NT2/D1 (cell line): ENCODE measurements at regions not wholly inside any gene's neighbourhood (a gene's known extent, or its start where the extent isn't known, plus 50 kb on each side); places are given as distances from the start of the nearest gene placed in this dataset.

ENCODE experiments used
- DNase-seq: peaks from one replicate; pipeline ENCODE4 v3.0.0-alpha.2; 2011; ENCODE audit warnings: low read depth, low spot score
- H3K27me3 ChIP-seq: 2 replicates; pipeline ENCODE4 v1.6.0; 2011; ENCODE audit warnings: mild to moderate bottlenecking; ENCODE audit not compliant: insufficient read length, insufficient read depth
- H3K36me3 ChIP-seq: 2 replicates; pipeline ENCODE4 v1.6.1; 2011; ENCODE audit warnings: mild to moderate bottlenecking, low read length, mixed read lengths; ENCODE audit not compliant: insufficient read depth, insufficient read length
- H3K4me1 ChIP-seq: 2 replicates; pipeline ENCODE4 v1.5.1; 2011; ENCODE audit not compliant: insufficient read depth, insufficient read length
- H3K4me3 ChIP-seq: 2 replicates; pipeline ENCODE4 v1.5.1; 2011; ENCODE audit warnings: low read depth; ENCODE audit not compliant: insufficient read length
- H3K9ac ChIP-seq: 2 replicates; pipeline ENCODE4 v1.6.0; 2011; ENCODE audit warnings: low read depth; ENCODE audit not compliant: insufficient read length
- H3K9me3 ChIP-seq: 2 replicates; pipeline ENCODE4 v1.5.1; 2011; ENCODE audit warnings: mild to moderate bottlenecking, low read length; ENCODE audit not compliant: insufficient read depth
- SUZ12 ChIP-seq: IDR thresholded peaks from 2 replicates; pipeline ENCODE4 v1.6.1; 2011; ENCODE audit not compliant: insufficient read length, insufficient read depth; ENCODE audit errors: extremely low read depth
- YY1 ChIP-seq: IDR thresholded peaks from 2 replicates; pipeline ENCODE4 v1.6.1; 2011; ENCODE audit not compliant: insufficient read length, insufficient read depth
- ZNF274 ChIP-seq: IDR thresholded peaks from 2 replicates; pipeline ENCODE4 v1.6.1; 2011; ENCODE audit warnings: mild to moderate bottlenecking, low read depth, low read length

- no peaks in the 10 kb centered on the region for H3K36me3 ChIP-seq
- H3K27me3 ChIP-seq = no peaks in the 10 kb centered on the region
- no peaks in the 10 kb centered on the region for H3K4me1 ChIP-seq
- no peaks in the 10 kb centered on the region for H3K9me3 ChIP-seq
- DNase-seq = no peak
- TF ChIP-seq ZNF274 = no peak
- no peak overlapping the region for H3K4me3 ChIP-seq
- H3K9ac ChIP-seq = no peak overlapping the region
Observed at GRCh38 chr2:67295851-67296250, 101.3 kb upstream of the ETAA1 start.

- no peak overlapping the region for H3K4me3 ChIP-seq
- no peak overlapping the region for H3K9ac ChIP-seq
- no peaks in the 10 kb centered on the region for H3K4me1 ChIP-seq
- H3K9me3 ChIP-seq = no peaks in the 10 kb centered on the region
- TF ChIP-seq SUZ12 (no peak), YY1 (no peak), ZNF274 (no peak)
- no peaks in the 10 kb centered on the region for H3K27me3 ChIP-seq
- no peak for DNase-seq
- no peaks in the 10 kb centered on the region for H3K36me3 ChIP-seq
Observed at GRCh38 chr2:67304300-67304890, 92.7 kb upstream of the ETAA1 start.

GRCh38 chr2:67309281-67309680, 87.9 kb upstream of the ETAA1 start:
- Histone ChIP-seq H3K4me3 (no peak overlapping the region), H3K27me3 (no peaks in the 10 kb centered on the region), H3K36me3 (no peaks in the 10 kb centered on the region), H3K4me1 (no peaks in the 10 kb centered on the region), H3K9me3 (no peaks in the 10 kb centered on the region), H3K9ac (no peak overlapping the region)
- TF ChIP-seq ZNF274 = no peak
- no peak for TF ChIP-seq YY1
- TF ChIP-seq SUZ12 = no peak
- no peak for DNase-seq

GRCh38 chr2:67311536-67311935, 85.6 kb upstream of the ETAA1 start:
- Histone ChIP-seq H3K27me3 (no peaks in the 10 kb centered on the region), H3K9me3 (no peaks in the 10 kb centered on the region), H3K4me3 (no peak overlapping the region), H3K4me1 (no peaks in the 10 kb centered on the region), H3K36me3 (no peaks in the 10 kb centered on the region), H3K9ac (no peak overlapping the region)
- no peak for DNase-seq
- TF ChIP-seq ZNF274 = no peak
- TF ChIP-seq YY1 = no peak
- TF ChIP-seq SUZ12 = no peak

GRCh38 chr2:67312871-67313270, 84.3 kb upstream of the ETAA1 start:
- Histone ChIP-seq H3K9ac (no peak overlapping the region), H3K4me3 (no peak overlapping the region), H3K4me1 (no peaks in the 10 kb centered on the region), H3K9me3 (no peaks in the 10 kb centered on the region), H3K27me3 (no peaks in the 10 kb centered on the region), H3K36me3 (no peaks in the 10 kb centered on the region)
- DNase-seq = no peak
- no peak for TF ChIP-seq SUZ12
- TF ChIP-seq ZNF274 = no peak
- TF ChIP-seq YY1 = no peak

GRCh38 chr2:67313536-67313935, 83.6 kb upstream of the ETAA1 start:
- TF ChIP-seq YY1 (no peak), ZNF274 (no peak), SUZ12 (no peak)
- Histone ChIP-seq H3K9ac (no peak overlapping the region), H3K36me3 (no peaks in the 10 kb centered on the region), H3K4me1 (no peaks in the 10 kb centered on the region), H3K9me3 (no peaks in the 10 kb centered on the region), H3K4me3 (no peak overlapping the region), H3K27me3 (no peaks in the 10 kb centered on the region)
- no peak for DNase-seq

- H3K27me3 ChIP-seq = no peaks in the 10 kb centered on the region
- no peaks in the 10 kb centered on the region for H3K4me1 ChIP-seq
- H3K4me3 ChIP-seq = no peak overlapping the region
- TF ChIP-seq YY1 (no peak), ZNF274 (no peak), SUZ12 (no peak)
- H3K9me3 ChIP-seq = no peaks in the 10 kb centered on the region
- DNase-seq = no peak
- H3K9ac ChIP-seq = no peak overlapping the region
- no peaks in the 10 kb centered on the region for H3K36me3 ChIP-seq
Observed at GRCh38 chr2:67318031-67318430, 79.1 kb upstream of the ETAA1 start.

GRCh38 chr2:67318563-67318962, 78.6 kb upstream of the ETAA1 start:
- H3K9me3 ChIP-seq = no peaks in the 10 kb centered on the region
- H3K9ac ChIP-seq = no peak overlapping the region
- no peaks in the 10 kb centered on the region for H3K36me3 ChIP-seq
- no peaks in the 10 kb centered on the region for H3K27me3 ChIP-seq
- H3K4me3 ChIP-seq = no peak overlapping the region
- no peak for DNase-seq
- no peaks in the 10 kb centered on the region for H3K4me1 ChIP-seq
- no peak for TF ChIP-seq ZNF274
- no peak for TF ChIP-seq YY1
- TF ChIP-seq SUZ12 = no peak
